ENCODE measurements at regions not wholly inside any gene's neighbourhood (a gene's known extent, or its start where the extent isn't known, plus 50 kb on each side); places are given as distances from the start of the nearest gene placed in this dataset.

- ChIA-PET CTCF (no interaction called here), POLR2A (no interaction called here)
- Histone ChIP-seq H3K9me3 (ENCODE audit: control extremely low read depth in 1 of 5, control insufficient read depth in 4 of 5, insufficient read depth in 2 of 5, low read depth in 1 of 5, low read length in 4 of 5) (no peaks in the 10 kb centered on the region), H3K36me3 (ENCODE audit: control insufficient read depth in 4 of 4, insufficient read depth in 4 of 4, low read length in 3 of 4) (no peaks in the 10 kb centered on the region), H3K27me3 (replicated peaks in 2 of 5; ENCODE audit: control insufficient read depth in 4 of 5, insufficient read depth in 5 of 5, low read length in 4 of 5) (peaks cover 0 to 40% (median 7%) of the 10 kb centered on the region in 5 experiments), H3K27ac (ENCODE audit: insufficient read depth in 1 of 2, low read depth in 1 of 2, low read length in 2 of 2, poor library complexity in 1 of 2, severe bottlenecking in 2 of 2) (no peak overlapping the region), H3K4me1 (ENCODE audit: control extremely low read depth in 1 of 4, control insufficient read depth in 4 of 4, insufficient read depth in 4 of 4, low read length in 3 of 4) (peaks cover 0 to 3% (median 0%) of the 10 kb centered on the region in 4 experiments), H3K4me3 (ENCODE audit: control insufficient read depth in 1 of 7, extremely low read depth in 1 of 7, insufficient read depth in 4 of 7, low read depth in 2 of 7, low read length in 6 of 7) (no peak overlapping the region)
- DNase-seq: no peak
- 78% methylated on average over 28 of the region's 40 CpGs for WGBS (ENCODE audit: insufficient coverage)
These were observed 178.0 kb upstream of the PPP1R26 start for GRCh38 chr9:135301271-135302263.

- Histone ChIP-seq H3K4me3 (ENCODE audit: control insufficient read depth in 1 of 7, extremely low read depth in 1 of 7, insufficient read depth in 4 of 7, low read depth in 2 of 7, low read length in 6 of 7) (no peak overlapping the region), H3K9me3 (ENCODE audit: control extremely low read depth in 1 of 5, control insufficient read depth in 4 of 5, insufficient read depth in 2 of 5, low read depth in 1 of 5, low read length in 4 of 5) (no peaks in the 10 kb centered on the region), H3K36me3 (ENCODE audit: control insufficient read depth in 4 of 4, insufficient read depth in 4 of 4, low read length in 3 of 4) (no peaks in the 10 kb centered on the region), H3K27me3 (replicated peaks in 2 of 5; ENCODE audit: control insufficient read depth in 4 of 5, insufficient read depth in 5 of 5, low read length in 4 of 5) (peaks cover 0 to 46% (median 7%) of the 10 kb centered on the region in 5 experiments), H3K4me1 (ENCODE audit: control extremely low read depth in 1 of 4, control insufficient read depth in 4 of 4, insufficient read depth in 4 of 4, low read length in 3 of 4) (no peaks in the 10 kb centered on the region), H3K27ac (ENCODE audit: insufficient read depth in 1 of 2, low read depth in 1 of 2, low read length in 2 of 2, poor library complexity in 1 of 2, severe bottlenecking in 2 of 2) (no peak overlapping the region)
- DNase-seq: no peak
- WGBS (ENCODE audit: insufficient coverage): 91% methylated on average over 28 of the region's 28 CpGs
- ChIA-PET CTCF (no interaction called here), POLR2A (no interaction called here)
These were observed 177.0 kb upstream of the PPP1R26 start for GRCh38 chr9:135302329-135303279.

- Histone ChIP-seq H3K4me1 (ENCODE audit: control extremely low read depth in 1 of 4, control insufficient read depth in 4 of 4, insufficient read depth in 4 of 4, low read length in 3 of 4) (no peaks in the 10 kb centered on the region), H3K27me3 (replicated peaks in 2 of 5; ENCODE audit: control insufficient read depth in 4 of 5, insufficient read depth in 5 of 5, low read length in 4 of 5) (peaks cover 0 to 42% (median 7%) of the 10 kb centered on the region in 5 experiments), H3K36me3 (ENCODE audit: control insufficient read depth in 4 of 4, insufficient read depth in 4 of 4, low read length in 3 of 4) (no peaks in the 10 kb centered on the region), H3K27ac (ENCODE audit: insufficient read depth in 1 of 2, low read depth in 1 of 2, low read length in 2 of 2, poor library complexity in 1 of 2, severe bottlenecking in 2 of 2) (no peak overlapping the region), H3K4me3 (ENCODE audit: control insufficient read depth in 1 of 7, extremely low read depth in 1 of 7, insufficient read depth in 4 of 7, low read depth in 2 of 7, low read length in 6 of 7) (no peak overlapping the region), H3K9me3 (ENCODE audit: control extremely low read depth in 1 of 5, control insufficient read depth in 4 of 5, insufficient read depth in 2 of 5, low read depth in 1 of 5, low read length in 4 of 5) (no peaks in the 10 kb centered on the region)
- POLR2A ChIA-PET: no interaction called here
- DNase-seq: peak in 1 of 3 donors; percentile 2
- 0% methylated on average over 1 of the region's 3 CpGs for WGBS (ENCODE audit: insufficient coverage)
- CTCF ChIA-PET: no interaction called here
These were observed 176.3 kb upstream of the PPP1R26 start for GRCh38 chr9:135303280-135303647.

- ChIA-PET POLR2A (no interaction called here), CTCF (no interaction called here)
- no peaks in the 10 kb centered on the region for H3K4me1 ChIP-seq (ENCODE audit: control extremely low read depth in 1 of 4, control insufficient read depth in 4 of 4, insufficient read depth in 4 of 4, low read length in 3 of 4)
- no peak overlapping the region for H3K27ac ChIP-seq (ENCODE audit: insufficient read depth in 1 of 2, low read depth in 1 of 2, low read length in 2 of 2, poor library complexity in 1 of 2, severe bottlenecking in 2 of 2)
- no peak overlapping the region for H3K4me3 ChIP-seq (ENCODE audit: control insufficient read depth in 1 of 7, extremely low read depth in 1 of 7, insufficient read depth in 4 of 7, low read depth in 2 of 7, low read length in 6 of 7)
- H3K27me3 ChIP-seq (replicated peaks in 2 of 5; ENCODE audit: control insufficient read depth in 4 of 5, insufficient read depth in 5 of 5, low read length in 4 of 5): peaks cover 0 to 46% (median 7%) of the 10 kb centered on the region in 5 experiments
- no peaks in the 10 kb centered on the region for H3K36me3 ChIP-seq (ENCODE audit: control insufficient read depth in 4 of 4, insufficient read depth in 4 of 4, low read length in 3 of 4)
- no peak for DNase-seq
- H3K9me3 ChIP-seq (ENCODE audit: control extremely low read depth in 1 of 5, control insufficient read depth in 4 of 5, insufficient read depth in 2 of 5, low read depth in 1 of 5, low read length in 4 of 5): no peaks in the 10 kb centered on the region
These were observed 175.6 kb upstream of the PPP1R26 start for GRCh38 chr9:135303865-135304499.

GRCh38 chr9:135304886-135305285 lies 174.7 kb upstream of the PPP1R26 start:
- 89% methylated on average over 3 of the region's 3 CpGs for WGBS (ENCODE audit: insufficient coverage)
- CTCF ChIA-PET: no interaction called here
- H3K27me3 ChIP-seq (replicated peaks in 2 of 5; ENCODE audit: control insufficient read depth in 4 of 5, insufficient read depth in 5 of 5, low read length in 4 of 5): peaks cover 0 to 46% (median 2%) of the 10 kb centered on the region in 5 experiments
- no peaks in the 10 kb centered on the region for H3K36me3 ChIP-seq (ENCODE audit: control insufficient read depth in 4 of 4, insufficient read depth in 4 of 4, low read length in 3 of 4)
- no peak overlapping the region for H3K4me3 ChIP-seq (ENCODE audit: control insufficient read depth in 1 of 7, extremely low read depth in 1 of 7, insufficient read depth in 4 of 7, low read depth in 2 of 7, low read length in 6 of 7)
- POLR2A ChIA-PET: no interaction called here
- no peaks in the 10 kb centered on the region for H3K9me3 ChIP-seq (ENCODE audit: control extremely low read depth in 1 of 5, control insufficient read depth in 4 of 5, insufficient read depth in 2 of 5, low read depth in 1 of 5, low read length in 4 of 5)
- H3K27ac ChIP-seq (ENCODE audit: insufficient read depth in 1 of 2, low read depth in 1 of 2, low read length in 2 of 2, poor library complexity in 1 of 2, severe bottlenecking in 2 of 2): no peak overlapping the region
- no peaks in the 10 kb centered on the region for H3K4me1 ChIP-seq (ENCODE audit: control extremely low read depth in 1 of 4, control insufficient read depth in 4 of 4, insufficient read depth in 4 of 4, low read length in 3 of 4)
- DNase-seq: no peak

GRCh38 chr9:135305546-135306180 lies 173.9 kb upstream of the PPP1R26 start:
- no peaks in the 10 kb centered on the region for H3K4me1 ChIP-seq (ENCODE audit: control extremely low read depth in 1 of 4, control insufficient read depth in 4 of 4, insufficient read depth in 4 of 4, low read length in 3 of 4)

More at GRCh38 chr9:135305546-135306180, 173.9 kb upstream of the PPP1R26 start:
- Histone ChIP-seq H3K36me3 (ENCODE audit: control insufficient read depth in 4 of 4, insufficient read depth in 4 of 4, low read length in 3 of 4) (no peaks in the 10 kb centered on the region), H3K27ac (ENCODE audit: insufficient read depth in 1 of 2, low read depth in 1 of 2, low read length in 2 of 2, poor library complexity in 1 of 2, severe bottlenecking in 2 of 2) (no peak overlapping the region), H3K27me3 (replicated peaks in 2 of 5; ENCODE audit: control insufficient read depth in 4 of 5, insufficient read depth in 5 of 5, low read length in 4 of 5) (peaks cover 2 to 45% (median 4%) of the 10 kb centered on the region in 5 experiments), H3K9me3 (ENCODE audit: control extremely low read depth in 1 of 5, control insufficient read depth in 4 of 5, insufficient read depth in 2 of 5, low read depth in 1 of 5, low read length in 4 of 5) (no peaks in the 10 kb centered on the region), H3K4me3 (ENCODE audit: control insufficient read depth in 1 of 7, extremely low read depth in 1 of 7, insufficient read depth in 4 of 7, low read depth in 2 of 7, low read length in 6 of 7) (no peak overlapping the region)
- ChIA-PET CTCF (no interaction called here), POLR2A (no interaction called here)
- no peak for DNase-seq
- WGBS (ENCODE audit: insufficient coverage): 87% methylated on average over 7 of the region's 12 CpGs
